Type B pancreatic cell (in vitro differentiated cells): ENCODE measurements at regions not wholly inside any gene's neighbourhood (a gene's known extent, or its start where the extent isn't known, plus 50 kb on each side); places are given as distances from the start of the nearest gene placed in this dataset.
A peak's percentile ranks its signal among the peaks of the same experiment; 100 is the strongest.
"Not testable (repeated sequence)": the region's sequence is repeated elsewhere in the genome, so short reads cannot be mapped to it uniquely, and the experiment has no call there.

ENCODE experiments used
- DNase-seq: peaks from one replicate; pipeline ENCODE4 v3.0.0; 2021; ENCODE audit warnings: mixed read lengths; ENCODE audit not compliant: unreplicated experiment; ENCODE audit errors: extremely low spot score
- H3K27ac Mint-ChIP-seq: 2 replicates; pipeline ENCODE4 v1.8.0; 2021; ENCODE audit warnings: mild to moderate bottlenecking, mixed read lengths
- H3K27me3 Mint-ChIP-seq: 2 replicates; pipeline ENCODE4 v1.8.0; 2021; ENCODE audit warnings: mixed read lengths
- H3K36me3 Mint-ChIP-seq: 2 replicates; pipeline ENCODE4 v1.8.0; 2021; ENCODE audit warnings: mixed read lengths
- H3K4me1 Mint-ChIP-seq: one replicate; pipeline ENCODE4 v1.8.0; 2021; ENCODE audit warnings: mixed read lengths; ENCODE audit not compliant: unreplicated experiment
- H3K4me3 Mint-ChIP-seq: 2 replicates; pipeline ENCODE4 v1.8.0; 2021; ENCODE audit warnings: mild to moderate bottlenecking, mixed read lengths
- H3K9me3 Mint-ChIP-seq: 2 replicates; pipeline ENCODE4 v1.8.0; 2021; ENCODE audit warnings: mixed read lengths
- CTCF ChIP-seq: fragments of 200-600 bp; sonication (generic); conservative IDR thresholded peaks from 2 replicates; pipeline ENCODE4 v1.5.0; 2021; ENCODE audit warnings: antibody characterized with exemption, mild to moderate bottlenecking

GRCh38 chr6:125375013-125375412 lies 73.2 kb upstream of the HDDC2 start:
- TF ChIP-seq CTCF = no peak
- H3K36me3 Mint-ChIP-seq = no peaks in the 10 kb centered on the region
- DNase-seq = no peak
- no peaks in the 10 kb centered on the region for H3K9me3 Mint-ChIP-seq
- H3K4me3 Mint-ChIP-seq = no peak overlapping the region
- H3K27ac Mint-ChIP-seq = no peak overlapping the region
- peaks cover 19% of the 10 kb centered on the region for H3K4me1 Mint-ChIP-seq
- H3K27me3 Mint-ChIP-seq = peaks cover 5% of the 10 kb centered on the region

DNA sequence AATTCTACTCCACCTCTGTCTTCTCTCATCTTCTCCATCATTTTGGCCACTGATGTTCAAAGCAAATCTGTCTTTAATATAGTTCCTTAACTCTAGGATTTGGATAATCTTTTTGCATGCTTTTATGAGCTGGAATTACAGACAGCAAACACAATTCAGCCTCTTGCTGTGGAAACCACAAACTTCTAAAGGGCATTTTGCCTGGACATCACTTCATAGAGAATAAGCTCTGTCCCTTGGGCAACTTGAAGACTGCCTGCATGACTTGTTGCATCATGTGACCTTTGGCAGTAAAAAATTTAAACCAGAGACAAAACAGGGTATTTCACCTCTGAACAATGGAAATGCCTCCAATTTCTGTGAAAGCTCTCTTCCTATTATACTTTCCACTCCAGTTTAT lies 74.1 kb upstream of the HDDC2 start:
- H3K4me1 Mint-ChIP-seq = peaks cover 16% of the 10 kb centered on the region
- no peak overlapping the region for H3K27ac Mint-ChIP-seq
- H3K9me3 Mint-ChIP-seq = no peaks in the 10 kb centered on the region
- H3K4me3 Mint-ChIP-seq = no peak overlapping the region
- no peaks in the 10 kb centered on the region for H3K36me3 Mint-ChIP-seq
- TF ChIP-seq CTCF = no peak
- DNase-seq = no peak
- peaks cover 5% of the 10 kb centered on the region for H3K27me3 Mint-ChIP-seq

DNA sequence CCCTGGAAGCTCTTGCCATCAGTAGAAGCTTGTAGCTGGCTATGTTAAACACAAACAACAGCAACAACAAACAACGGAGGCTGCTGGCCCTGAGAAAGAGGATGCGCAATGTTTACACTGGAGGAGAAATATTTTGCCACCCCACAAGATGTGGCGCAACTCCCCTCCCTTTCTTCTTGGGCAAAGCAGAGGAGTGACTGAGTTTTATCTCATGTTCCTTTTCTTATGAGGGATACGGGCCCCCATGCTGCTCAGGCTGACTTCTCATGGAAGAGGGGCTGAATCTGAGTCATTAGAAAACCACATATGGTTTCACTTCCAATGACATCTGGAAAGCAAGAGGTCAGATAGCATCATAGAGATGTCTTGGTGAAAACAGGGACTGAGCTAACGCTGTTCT lies 75.9 kb upstream of the HDDC2 start:
- Mint-ChIP-seq H3K27me3 (peaks cover 5% of the 10 kb centered on the region), H3K27ac (peak overlapping the region; percentile 10), H3K4me1 (peaks cover 14% of the 10 kb centered on the region), H3K36me3 (no peaks in the 10 kb centered on the region), H3K4me3 (peak overlapping the region; percentile 29), H3K9me3 (no peaks in the 10 kb centered on the region)
- no peak for DNase-seq
- no peak for TF ChIP-seq CTCF

DNA sequence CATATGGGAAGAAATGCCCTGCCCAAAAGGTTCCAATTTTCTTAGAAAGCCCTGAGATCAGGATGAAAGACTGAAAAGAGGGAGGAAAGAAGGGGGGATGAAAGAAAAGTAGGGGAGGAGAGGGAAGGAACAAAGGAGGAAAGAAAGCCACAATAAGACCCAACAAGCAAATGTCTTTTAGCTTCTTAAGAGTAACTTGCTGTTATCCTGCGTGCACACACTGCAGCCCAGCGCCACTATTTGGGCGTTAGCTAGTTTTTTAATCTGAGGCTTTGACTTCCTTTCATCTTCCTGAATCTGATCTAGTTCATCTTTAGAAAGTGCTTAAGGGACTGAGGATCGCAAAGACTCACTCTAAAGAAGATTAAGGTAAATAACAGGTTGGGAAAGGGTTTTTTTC lies 77.4 kb upstream of the HDDC2 start:
- DNase-seq = no peak
- Mint-ChIP-seq H3K9me3 (no peaks in the 10 kb centered on the region), H3K4me3 (no peak overlapping the region), H3K36me3 (no peaks in the 10 kb centered on the region), H3K27me3 (peaks cover 5% of the 10 kb centered on the region), H3K27ac (no peak overlapping the region), H3K4me1 (peaks cover 14% of the 10 kb centered on the region)
- no peak for TF ChIP-seq CTCF

- Mint-ChIP-seq H3K9me3 (no peaks in the 10 kb centered on the region), H3K27ac (no peak overlapping the region), H3K4me3 (no peak overlapping the region), H3K27me3 (peaks cover 5% of the 10 kb centered on the region), H3K36me3 (no peaks in the 10 kb centered on the region), H3K4me1 (peaks cover 14% of the 10 kb centered on the region)
- no peak for TF ChIP-seq CTCF
- no peak for DNase-seq
Observed at GRCh38 chr6:125380474-125380873, 78.7 kb upstream of the HDDC2 start.

DNA sequence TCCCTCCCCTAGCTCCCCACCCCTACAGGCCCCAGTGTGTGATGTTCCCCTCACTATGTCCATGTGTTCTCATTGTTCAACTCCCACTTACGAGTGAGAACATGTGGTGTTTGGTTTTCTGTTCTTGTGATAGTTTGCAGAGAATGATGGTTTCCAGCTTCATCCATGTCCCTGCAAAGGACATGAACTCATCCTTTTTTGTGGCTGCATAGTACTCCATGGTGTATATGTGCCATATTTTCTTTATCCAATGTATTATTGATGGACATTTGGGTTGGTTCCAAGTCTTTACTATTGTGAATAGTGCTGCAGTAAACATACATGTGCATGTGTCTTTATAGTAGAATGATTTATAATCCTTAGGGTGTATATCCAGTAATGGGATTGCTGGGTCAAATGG lies 84.6 kb upstream of the HDDC2 start:
- not testable (repeated sequence) for H3K27ac Mint-ChIP-seq, H3K27me3 Mint-ChIP-seq, H3K36me3 Mint-ChIP-seq, H3K4me1 Mint-ChIP-seq, H3K4me3 Mint-ChIP-seq, H3K9me3 Mint-ChIP-seq, DNase-seq
